Panc1 (cell line): ENCODE measurements at regions not wholly inside any gene's neighbourhood (a gene's known extent, or its start where the extent isn't known, plus 50 kb on each side); places are given as distances from the start of the nearest gene placed in this dataset.

ENCODE experiments used
- ATAC-seq: fragments of 200-7000 bp; cut with Tn5 transposase; 2 replicates; pipeline ENCODE4 v1.9.1; 2020; ENCODE audit warnings: mild to moderate bottlenecking, moderate library complexity
- BruUV-seq: library from RNA; stranded (reverse); fragments of 400-500 nt; replicated peaks from 2 replicates; lab custom pipeline; 2021; lab: Mats Ljungman, UMichigan
- CTCF ChIA-PET: fragments of 300-600 bp; sonication (Branson Sonifier 250); formaldehyde crosslinking; loops from one replicate; lab custom pipeline; 2022; ENCODE audit warnings: antibody characterized with exemption; lab: Charles Lee
- POLR2A ChIA-PET: fragments of 300-600 bp; sonication (Branson Sonifier 250); formaldehyde crosslinking; loops from one replicate; lab custom pipeline; 2022; ENCODE audit warnings: antibody characterized with exemption; lab: Charles Lee
- DNase-seq: peaks from one replicate; pipeline ENCODE4 v3.0.0-alpha.2; 2010; ENCODE audit warnings: low read depth, low spot score
- H3K27ac ChIP-seq: 2 replicates; pipeline ENCODE4 v1.5.1; 2011; ENCODE audit warnings: mild to moderate bottlenecking, low read length, inconsistent platforms
- H3K27me3 ChIP-seq: fragments of 200-500 bp; sonication (Bioruptor generic); 2 replicates; pipeline ENCODE4 v1.6.0; 2014; ENCODE audit warnings: low read length, inconsistent platforms; ENCODE audit not compliant: control insufficient read depth, insufficient read depth
- H3K36me3 ChIP-seq: fragments of 200-500 bp; sonication (Bioruptor generic); 2 replicates; pipeline ENCODE4 v1.5.1; 2014; ENCODE audit warnings: inconsistent platforms, mild to moderate bottlenecking, low read length, moderate library complexity; ENCODE audit not compliant: control insufficient read depth, insufficient read depth
- H3K4me1 ChIP-seq: 2 replicates; pipeline ENCODE4 v1.5.1; 2011; ENCODE audit warnings: inconsistent platforms, mild to moderate bottlenecking, low read length, moderate library complexity; ENCODE audit not compliant: control insufficient read depth, insufficient read depth
- H3K4me3 ChIP-seq, 2 experiments: 2 replicates each; pipeline ENCODE4 v1.5.1; 2011 to 2012; ENCODE audit warnings: low read depth in 2 of 2, low read length in 2 of 2, mild to moderate bottlenecking in 2 of 2, inconsistent platforms in 1 of 2, moderate library complexity in 1 of 2
- H3K9me3 ChIP-seq: fragments of 200-500 bp; sonication (Bioruptor generic); 2 replicates; pipeline ENCODE4 v1.5.1; 2014; ENCODE audit warnings: low read depth, mild to moderate bottlenecking, inconsistent platforms, low read length, moderate library complexity; ENCODE audit not compliant: control insufficient read depth, insufficient read depth
- CTCF ChIP-seq: fragments of 450-650 bp; IDR thresholded peaks from 2 replicates; pipeline ENCODE4 v1.5.1; 2017; ENCODE audit warnings: mild to moderate bottlenecking
- POLR2AphosphoS5 ChIP-seq: IDR thresholded peaks from 2 replicates; pipeline ENCODE4 v1.6.1; 2012; ENCODE audit warnings: mild to moderate bottlenecking, low read depth, low read length, moderate library complexity
- REST ChIP-seq, 2 experiments: IDR thresholded peaks; 2 replicates each; pipeline ENCODE4 v1.6.1; 2011 to 2012; ENCODE audit warnings: low read depth in 2 of 2, control low read depth in 1 of 2, low read length in 1 of 2, mild to moderate bottlenecking in 1 of 2, moderate library complexity in 1 of 2; ENCODE audit not compliant: insufficient read depth in 1 of 2
- SIN3A ChIP-seq: IDR thresholded peaks from 2 replicates; pipeline ENCODE4 v1.6.1; 2012; ENCODE audit warnings: low read depth, mild to moderate bottlenecking, low read length, moderate library complexity, borderline replicate concordance; ENCODE audit not compliant: insufficient read depth
- TCF7L2 ChIP-seq: IDR thresholded peaks from 2 replicates; pipeline ENCODE4 v1.6.1; 2011; ENCODE audit warnings: mild to moderate bottlenecking, low read depth, low read length, inconsistent platforms
- in situ Hi-C: cut with HindIII; loops from 2 replicates; pipeline ENCODE4 v1.10.0; 2016; ENCODE audit warnings: low sequenced_read_pairs, low pct_unique_long_range_greater_than_20kb
- intact Hi-C: fragments of 100-400 bp; cut with micrococcal nuclease; formaldehyde crosslinking; loops from one replicate; pipeline ENCODE4 v1.10.0; 2022; ENCODE audit not compliant: unreplicated experiment

GRCh38 chr1:187577610-187578009 lies 748.9 kb downstream of the PLA2G4A start:
- no peaks in the 10 kb centered on the region for H3K4me1 ChIP-seq
- H3K36me3 ChIP-seq, result no peaks in the 10 kb centered on the region
- POLR2A ChIA-PET, result no interaction called here
- in situ Hi-C loops (no loop called here), intact Hi-C loops (no loop called here)
- no peak for TF ChIP-seq TCF7L2
- H3K27me3 ChIP-seq, result no peaks in the 10 kb centered on the region
- ATAC-seq (no peak), DNase-seq (no peak)
- no peak overlapping the region for H3K27ac ChIP-seq
- no peak overlapping the region for H3K4me3 ChIP-seq
- no peaks in the 10 kb centered on the region for H3K9me3 ChIP-seq
- CTCF ChIA-PET, result no interaction called here
- BruUV-seq, result no TSS peak

GRCh38 chr1:187588917-187589316 lies 760.2 kb downstream of the PLA2G4A start:
- intact Hi-C loops, result no loop called here
- ChIA-PET POLR2A (interaction anchor here (0.6 kb wide), 1 partner anchor 153 kb away, joined by 8 read pairs; no protein-coding TSS in a partner anchor), CTCF (no interaction called here)
- Histone ChIP-seq H3K4me1 (no peaks in the 10 kb centered on the region), H3K4me3 (no peak overlapping the region), H3K9me3 (no peaks in the 10 kb centered on the region), H3K36me3 (no peaks in the 10 kb centered on the region), H3K27me3 (no peaks in the 10 kb centered on the region), H3K27ac (no peak overlapping the region)
- no TSS peak for BruUV-seq
- no peak for ATAC-seq
- DNase-seq, result no peak
- TF ChIP-seq SIN3A, result no peak
- no peak for TF ChIP-seq REST (IDR thresholded peaks at IDR 0.05; ENCODE audit: insufficient read depth in 1 of 2, low read depth in 2 of 2, low read length in 1 of 2)
- no peak for TF ChIP-seq POLR2AphosphoS5
- no peak for TF ChIP-seq TCF7L2
- TF ChIP-seq CTCF, result no peak
- in situ Hi-C loops, result no loop called here

- TF ChIP-seq CTCF (no peak), SIN3A (no peak), REST (IDR thresholded peaks at IDR 0.05; ENCODE audit: insufficient read depth in 1 of 2, low read depth in 2 of 2, low read length in 1 of 2) (no peak), TCF7L2 (no peak), POLR2AphosphoS5 (no peak)
- in situ Hi-C loops (no loop called here), intact Hi-C loops (no loop called here)
- no peaks in the 10 kb centered on the region for H3K9me3 ChIP-seq
- DNase-seq (no peak), ATAC-seq (no peak)
- no peaks in the 10 kb centered on the region for H3K27me3 ChIP-seq
- no TSS peak for BruUV-seq
- no peak overlapping the region for H3K4me3 ChIP-seq
- no peaks in the 10 kb centered on the region for H3K36me3 ChIP-seq
- CTCF ChIA-PET, result no interaction called here
- H3K4me1 ChIP-seq, result no peaks in the 10 kb centered on the region
- H3K27ac ChIP-seq, result no peak overlapping the region
- POLR2A ChIA-PET, result no interaction called here
Measured at GRCh38 chr1:187605736-187606135, 777.0 kb downstream of the PLA2G4A start.
